Smooth muscle cell of the brain vasculature (primary cell): ENCODE measurements at regions not wholly inside any gene's neighbourhood (a gene's known extent, or its start where the extent isn't known, plus 50 kb on each side); places are given as distances from the start of the nearest gene placed in this dataset.
"Not testable (repeated sequence)": the region's sequence is repeated elsewhere in the genome, so short reads cannot be mapped to it uniquely, and the experiment has no call there.

Experiments used
- DNase-seq: peaks from one replicate; pipeline ENCODE4 v3.0.0-alpha.2; 2012; ENCODE audit warnings: low read depth, low spot score

- DNase-seq: no peak
These were observed 103.9 kb upstream of the SOX21 start for GRCh38 chr13:94816256-94816655.

DNA sequence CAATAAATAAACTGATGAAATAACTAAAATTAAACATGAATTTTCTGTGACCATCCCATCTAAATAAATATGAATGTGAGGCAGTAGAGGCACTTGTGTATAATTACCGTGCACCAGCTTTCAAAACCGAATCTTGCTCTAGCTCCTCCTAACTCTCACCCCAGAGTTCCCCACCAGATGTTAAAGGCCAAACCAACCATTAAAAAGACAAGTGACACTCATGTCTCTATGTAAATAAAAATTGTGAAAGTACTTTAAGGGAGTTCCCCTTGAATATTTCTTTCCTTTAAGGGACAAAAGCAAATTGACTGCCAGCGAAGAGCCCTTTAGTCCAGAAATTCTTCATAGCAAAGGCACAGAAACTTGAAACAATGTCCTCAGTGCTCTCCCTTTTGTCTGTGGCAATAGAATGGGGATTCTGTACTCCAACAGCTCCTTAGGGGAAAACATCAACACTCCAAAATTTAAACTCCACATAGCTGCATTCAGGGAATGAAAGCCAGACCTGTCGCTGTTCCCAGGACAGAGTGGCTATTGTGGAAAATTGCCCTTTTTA lies 101.7 kb upstream of the SOX21 start:
- no peak for DNase-seq

GRCh38 chr13:94811753-94812152 lies 99.4 kb upstream of the SOX21 start:
- DNase-seq: no peak

DNA sequence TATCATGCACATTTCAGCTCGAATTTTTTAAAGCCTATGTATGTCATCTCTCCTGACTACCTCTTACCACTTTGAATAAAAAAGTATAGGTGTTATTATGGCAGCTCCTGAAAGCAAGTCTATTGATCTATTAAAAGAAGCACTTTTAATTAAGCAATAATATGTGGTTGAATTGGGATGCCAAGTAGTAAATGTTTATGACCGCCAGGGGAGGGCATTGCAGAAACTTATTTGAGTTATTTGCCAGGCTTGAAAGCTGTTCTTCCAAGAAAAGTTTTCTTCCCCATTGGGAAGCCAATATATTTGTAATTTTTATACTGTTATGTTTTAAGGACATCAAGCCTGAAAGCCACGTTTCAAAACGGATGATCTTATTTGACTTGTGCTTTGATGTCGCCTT lies 88.1 kb upstream of the SOX21 start:
- no peak for DNase-seq

DNA sequence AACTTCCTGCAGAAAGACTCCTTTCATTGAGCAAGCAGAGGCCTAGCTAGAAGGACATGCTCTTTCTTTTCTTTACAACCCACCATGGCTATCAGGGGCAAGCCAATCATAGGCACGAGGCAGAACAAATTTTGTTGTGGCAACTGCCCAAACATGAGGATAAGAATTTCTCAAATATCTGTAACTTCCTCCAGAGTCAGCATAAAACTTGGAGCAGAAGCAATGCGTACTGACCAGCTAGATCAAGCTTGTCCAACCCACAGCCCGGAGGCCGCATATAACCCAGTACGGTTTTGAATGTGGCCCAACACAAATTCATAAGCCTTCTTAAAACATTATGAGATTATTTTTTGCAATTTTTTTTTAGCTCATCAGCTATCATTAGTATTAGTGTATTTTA lies 87.0 kb upstream of the SOX21 start:
- no peak for DNase-seq

DNA sequence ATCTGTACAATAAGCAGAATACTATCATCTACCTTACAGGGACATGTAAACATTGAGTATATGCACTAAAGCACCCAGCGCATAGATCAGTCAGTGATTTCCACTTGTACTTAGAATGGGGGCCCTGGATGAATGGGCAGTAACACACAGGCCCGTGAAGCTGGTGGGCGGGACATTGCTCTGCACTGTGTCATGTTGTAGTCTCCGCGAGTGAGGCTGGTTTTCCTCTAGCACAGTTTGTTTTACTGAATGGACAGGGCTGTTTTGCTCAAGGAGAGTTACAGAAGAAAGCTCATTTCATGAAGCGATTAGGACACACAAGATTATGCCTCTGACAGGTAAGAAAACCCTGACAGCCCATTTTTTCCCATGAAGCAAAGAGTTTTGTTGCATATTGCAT lies 86.4 kb upstream of the SOX21 start:
- no peak for DNase-seq

DNA sequence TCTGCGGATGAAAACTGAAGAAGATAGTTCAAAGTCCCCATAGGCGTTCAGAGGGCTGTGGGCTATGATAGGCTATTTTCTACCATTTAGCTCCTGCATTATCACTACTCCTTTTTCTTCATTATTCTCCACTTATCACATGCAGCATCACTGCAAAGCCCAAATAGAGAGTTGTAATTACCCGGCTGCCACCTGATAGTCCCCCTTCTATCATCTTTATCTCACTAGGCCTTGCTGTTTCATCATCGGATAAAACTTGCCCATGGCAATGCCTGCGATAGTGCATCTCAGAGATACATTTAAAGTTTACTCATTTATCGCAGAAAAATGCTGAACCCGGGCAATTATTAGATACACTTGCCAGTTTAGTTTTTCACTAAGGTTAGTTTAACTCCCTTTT lies 82.9 kb upstream of the SOX21 start:
- DNase-seq: no peak

DNA sequence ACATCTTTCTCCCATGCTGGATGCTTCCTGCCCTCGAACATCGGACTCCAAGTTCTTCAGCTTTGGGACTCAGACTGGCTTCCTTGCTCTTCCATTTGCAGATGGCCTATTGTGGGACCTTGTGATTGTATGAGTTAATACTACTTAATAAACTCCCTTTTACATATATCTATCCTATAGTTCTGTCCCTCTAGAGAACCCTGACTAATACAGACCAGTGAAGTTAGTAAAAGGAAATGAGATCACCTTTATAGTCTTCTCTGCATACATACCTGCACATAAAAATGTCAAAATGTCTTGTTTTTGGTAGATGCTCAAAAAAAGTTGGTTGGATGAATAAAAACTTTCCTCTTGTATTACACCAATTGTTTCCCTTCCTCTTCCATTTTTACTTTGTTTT lies 73.9 kb upstream of the SOX21 start:
- not testable (repeated sequence) for DNase-seq

DNA sequence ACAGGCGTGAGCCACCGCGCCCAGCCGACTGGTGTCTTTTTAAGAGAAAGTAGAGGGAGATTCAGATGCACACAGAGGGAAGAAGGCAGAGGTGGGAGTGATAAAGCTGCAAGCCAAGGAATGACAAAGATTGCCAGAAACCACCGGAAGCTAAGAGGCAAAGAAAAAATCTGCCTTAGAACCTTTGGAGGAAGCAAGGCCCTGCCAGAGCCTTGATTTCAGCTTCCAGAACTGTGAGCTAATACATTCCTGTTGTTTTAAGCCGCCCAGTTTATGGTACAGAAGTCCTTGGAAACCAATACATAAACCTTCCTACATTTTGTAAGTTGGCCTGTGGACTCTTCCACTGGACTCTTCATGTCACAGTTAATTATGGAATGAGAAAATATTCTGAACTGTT lies 71.7 kb upstream of the SOX21 start:
- no peak for DNase-seq

GRCh38 chr13:94783489-94783888 lies 71.1 kb upstream of the SOX21 start:
- DNase-seq: no peak

- no peak for DNase-seq
These were observed 68.1 kb upstream of the SOX21 start for GRCh38 chr13:94780421-94780820.

- DNase-seq: no peak
These were observed 66.6 kb upstream of the SOX21 start for GRCh38 chr13:94778986-94779385.

GRCh38 chr13:94778585-94778984 lies 66.2 kb upstream of the SOX21 start:
- no peak for DNase-seq

GRCh38 chr13:94776956-94777355 lies 64.6 kb upstream of the SOX21 start:
- no peak for DNase-seq

DNA sequence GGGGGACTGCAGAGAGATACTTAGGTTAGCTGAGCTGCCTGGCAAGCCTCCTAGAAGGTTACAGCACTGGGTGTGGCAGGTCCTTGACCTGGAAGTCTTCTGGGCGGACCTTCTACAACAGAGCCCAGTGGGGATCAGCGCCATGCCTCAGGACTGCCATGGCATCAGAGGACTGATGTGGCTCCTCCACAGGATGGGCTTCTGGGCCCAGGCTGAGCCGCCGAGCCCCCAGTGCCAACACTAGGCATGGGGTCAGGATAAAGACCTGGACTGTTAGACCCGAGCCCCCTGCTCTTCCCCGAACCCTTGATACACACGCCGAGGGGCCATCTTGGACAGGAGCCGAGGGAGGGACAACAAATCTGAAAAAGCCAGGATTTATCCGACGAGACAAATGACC lies 64.0 kb upstream of the SOX21 start:
- DNase-seq: no peak

GRCh38 chr13:94765814-94766213 lies 53.5 kb upstream of the SOX21 start:
- DNase-seq: no peak

DNA sequence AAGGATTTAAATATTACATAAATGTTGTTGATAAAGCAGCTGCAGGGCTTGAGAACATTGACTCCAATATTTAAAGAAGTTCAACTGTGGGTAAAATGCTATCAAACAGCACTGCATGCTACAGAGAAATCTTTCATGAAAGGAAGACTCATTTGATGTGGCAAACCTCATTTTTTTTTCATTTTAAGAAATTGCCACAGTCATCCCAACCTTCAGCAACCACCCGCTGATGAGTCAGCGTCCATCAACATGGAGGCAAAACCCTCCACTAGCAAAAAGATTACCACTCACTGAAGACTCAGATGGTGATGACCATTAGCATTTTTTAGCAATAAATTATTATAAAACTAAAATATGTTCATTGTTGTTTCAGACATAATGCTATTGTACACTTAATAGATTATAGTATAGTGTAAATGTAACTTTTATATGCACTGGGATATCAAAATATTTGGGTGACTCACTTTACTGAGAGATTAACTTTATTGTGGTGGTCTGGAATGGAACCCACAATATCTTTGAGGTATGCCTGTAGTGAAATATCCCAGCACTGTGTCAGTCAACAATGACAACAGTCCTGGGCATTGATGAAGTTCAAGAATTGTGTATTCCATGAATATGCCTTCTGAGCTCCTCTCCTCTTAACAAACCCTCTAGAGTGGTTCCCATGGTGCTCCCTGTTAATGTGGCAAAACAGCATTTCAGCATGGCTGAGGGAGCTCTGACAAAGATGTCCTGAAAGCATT lies 52.4 kb upstream of the SOX21 start:
- DNase-seq: no peak
